Fibroblast of villous mesenchyme (primary cell): ENCODE measurements at regions not wholly inside any gene's neighbourhood (a gene's known extent, or its start where the extent isn't known, plus 50 kb on each side); places are given as distances from the start of the nearest gene placed in this dataset.
A peak's percentile ranks its signal among the peaks of the same experiment; 100 is the strongest.

Experiments
- DNase-seq: peaks from one replicate; pipeline ENCODE4 v3.0.0-alpha.2; 2010; ENCODE audit warnings: low read depth
- H3K4me3 ChIP-seq: 2 replicates; pipeline ENCODE4 v1.5.1; 2011; ENCODE audit warnings: low read depth, mild to moderate bottlenecking, low read length
- TF ChIP-seq, protein P1 (sequence below): IDR thresholded peaks from 2 replicates; pipeline ENCODE4 v1.5.1; 2012; ENCODE audit warnings: low read depth, mild to moderate bottlenecking, low read length; ENCODE audit not compliant: insufficient read depth

DNA sequence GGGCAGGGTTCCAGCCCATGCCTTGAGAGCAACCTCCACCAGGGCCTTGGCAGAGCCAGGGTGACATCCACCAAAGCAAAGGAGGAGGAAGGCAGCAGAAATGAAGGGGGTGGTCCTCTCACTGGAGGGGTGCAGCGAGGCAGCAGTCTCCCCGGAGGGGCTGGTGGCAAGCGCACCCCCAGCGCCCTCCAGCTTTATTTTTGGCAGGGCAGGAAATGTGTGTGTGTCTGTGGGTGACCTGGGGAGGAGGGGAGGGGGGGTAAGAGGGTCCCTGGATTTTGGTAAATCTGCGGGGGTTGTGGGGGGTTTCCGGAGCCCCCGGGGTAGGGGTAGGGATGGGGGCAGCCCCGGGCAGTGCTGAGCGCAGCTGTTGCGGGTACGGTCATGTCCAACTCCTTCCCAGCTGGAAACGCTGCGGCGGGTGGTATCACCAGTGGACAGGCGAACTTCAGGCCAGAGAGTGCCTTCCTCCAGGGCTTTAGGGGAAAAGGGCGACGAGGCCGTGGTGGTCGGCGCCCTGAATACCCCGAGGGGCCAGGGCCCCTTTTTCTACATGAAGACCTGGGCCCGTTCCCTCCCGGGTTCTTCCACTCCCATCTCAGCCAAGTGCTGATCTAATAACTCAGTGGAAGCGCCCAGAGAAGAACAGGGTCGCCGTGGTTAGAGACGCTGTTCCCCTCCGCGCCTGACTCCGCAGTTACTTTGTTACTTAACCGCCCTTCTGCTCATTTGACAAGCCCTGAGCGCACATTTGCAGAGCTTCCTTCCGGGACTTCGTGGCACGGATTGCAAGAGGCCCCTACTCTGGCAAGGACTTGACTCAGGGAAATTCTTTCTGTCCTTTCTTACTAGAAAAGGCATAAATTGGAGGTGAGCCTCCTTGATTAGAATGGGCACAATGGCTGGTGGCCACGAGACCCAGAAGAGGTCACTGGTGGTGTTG lies 55.2 kb downstream of the FOS start:
- peak; percentile 19 for DNase-seq
- H3K4me3 ChIP-seq: no peak overlapping the region
- TF ChIP-seq, protein P1, sequence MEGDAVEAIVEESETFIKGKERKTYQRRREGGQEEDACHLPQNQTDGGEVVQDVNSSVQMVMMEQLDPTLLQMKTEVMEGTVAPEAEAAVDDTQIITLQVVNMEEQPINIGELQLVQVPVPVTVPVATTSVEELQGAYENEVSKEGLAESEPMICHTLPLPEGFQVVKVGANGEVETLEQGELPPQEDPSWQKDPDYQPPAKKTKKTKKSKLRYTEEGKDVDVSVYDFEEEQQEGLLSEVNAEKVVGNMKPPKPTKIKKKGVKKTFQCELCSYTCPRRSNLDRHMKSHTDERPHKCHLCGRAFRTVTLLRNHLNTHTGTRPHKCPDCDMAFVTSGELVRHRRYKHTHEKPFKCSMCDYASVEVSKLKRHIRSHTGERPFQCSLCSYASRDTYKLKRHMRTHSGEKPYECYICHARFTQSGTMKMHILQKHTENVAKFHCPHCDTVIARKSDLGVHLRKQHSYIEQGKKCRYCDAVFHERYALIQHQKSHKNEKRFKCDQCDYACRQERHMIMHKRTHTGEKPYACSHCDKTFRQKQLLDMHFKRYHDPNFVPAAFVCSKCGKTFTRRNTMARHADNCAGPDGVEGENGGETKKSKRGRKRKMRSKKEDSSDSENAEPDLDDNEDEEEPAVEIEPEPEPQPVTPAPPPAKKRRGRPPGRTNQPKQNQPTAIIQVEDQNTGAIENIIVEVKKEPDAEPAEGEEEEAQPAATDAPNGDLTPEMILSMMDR: no peak

DNA sequence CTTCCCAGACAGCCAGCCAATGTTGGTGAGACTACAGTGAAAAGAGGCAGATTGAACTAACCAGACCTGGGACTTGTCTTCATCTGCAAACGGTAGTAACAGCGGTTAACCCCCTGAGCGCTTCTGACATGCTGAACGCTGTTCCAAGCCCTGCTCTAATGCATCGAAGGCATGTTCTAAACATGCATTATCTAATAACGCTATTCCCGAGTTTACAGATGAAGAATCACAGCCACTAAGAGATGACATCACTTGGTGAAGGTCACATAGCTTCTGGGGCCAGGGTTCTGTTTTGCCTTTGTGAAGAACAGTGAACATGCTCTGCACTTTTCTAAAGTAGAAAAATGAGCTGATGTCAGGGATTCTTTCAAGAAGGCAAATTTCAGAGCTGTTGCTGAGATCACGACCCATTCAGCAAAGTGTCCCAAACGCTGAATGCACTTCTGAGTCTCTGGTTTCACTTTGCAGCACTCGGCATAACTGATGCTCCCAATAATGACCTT lies 56.0 kb downstream of the FOS start:
- H3K4me3 ChIP-seq: peak overlapping the region; percentile 10
- TF ChIP-seq, protein P1: no peak
- DNase-seq: peak; percentile 36

DNA sequence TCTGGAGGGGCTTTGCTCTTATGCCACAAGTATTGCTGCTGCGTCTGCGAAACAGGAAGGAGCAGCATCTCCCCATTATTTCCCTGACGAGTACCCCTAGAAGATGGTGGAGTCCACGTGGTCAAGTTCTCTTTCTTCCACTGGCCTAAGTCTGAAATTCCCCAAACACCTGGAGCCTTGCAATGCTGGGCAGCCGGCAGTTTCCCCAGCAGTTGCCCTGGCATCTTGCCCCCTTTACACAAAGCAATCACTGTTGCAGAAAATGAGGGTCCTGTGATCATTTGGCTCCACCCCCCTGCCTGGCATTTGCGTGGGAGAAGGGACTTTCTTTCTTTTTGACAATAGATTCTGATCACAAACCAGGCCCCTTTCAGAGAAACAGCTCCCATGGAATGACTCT lies 56.9 kb downstream of the FOS start:
- no peak for DNase-seq
- TF ChIP-seq, protein P1: no peak

GRCh38 chr14:75338398-75338797 lies 59.8 kb downstream of the FOS start:
- TF ChIP-seq, protein P1: no peak
- no peak overlapping the region for H3K4me3 ChIP-seq
- DNase-seq: no peak

More for the DNA sequence above, 56.9 kb downstream of the FOS start:
- H3K4me3 ChIP-seq: no peak overlapping the region

GRCh38 chr14:75339059-75339458 lies 60.4 kb downstream of the FOS start:
- DNase-seq: peak; percentile 82
- no peak overlapping the region for H3K4me3 ChIP-seq

GRCh38 chr14:75340921-75341320 lies 62.3 kb downstream of the FOS start:
- DNase-seq: peak; percentile 30
- no peak overlapping the region for H3K4me3 ChIP-seq
- TF ChIP-seq, protein P1: no peak

More at GRCh38 chr14:75339059-75339458, 60.4 kb downstream of the FOS start:
- TF ChIP-seq, protein P1: no peak
